LNCaP clone FGC (cell line): ENCODE measurements at regions not wholly inside any gene's neighbourhood (a gene's known extent, or its start where the extent isn't known, plus 50 kb on each side); places are given as distances from the start of the nearest gene placed in this dataset.
"Not testable (repeated sequence)": the region's sequence is repeated elsewhere in the genome, so short reads cannot be mapped to it uniquely, and the experiment has no call there.

Experiments used
- DNase-seq: peaks from one replicate; pipeline ENCODE4 v3.0.0-alpha.2; 2011; ENCODE audit warnings: low read depth
- H3K4me3 ChIP-seq: 2 replicates; pipeline ENCODE4 v1.5.1; 2011; ENCODE audit warnings: mild to moderate bottlenecking, low read depth, low read length, control low read depth
- TF ChIP-seq, protein P1 (sequence below): IDR thresholded peaks from 2 replicates; pipeline ENCODE4 v1.5.1; 2012; ENCODE audit warnings: mild to moderate bottlenecking; ENCODE audit not compliant: control insufficient read depth, insufficient read depth; ENCODE audit errors: extremely low read depth

DNA sequence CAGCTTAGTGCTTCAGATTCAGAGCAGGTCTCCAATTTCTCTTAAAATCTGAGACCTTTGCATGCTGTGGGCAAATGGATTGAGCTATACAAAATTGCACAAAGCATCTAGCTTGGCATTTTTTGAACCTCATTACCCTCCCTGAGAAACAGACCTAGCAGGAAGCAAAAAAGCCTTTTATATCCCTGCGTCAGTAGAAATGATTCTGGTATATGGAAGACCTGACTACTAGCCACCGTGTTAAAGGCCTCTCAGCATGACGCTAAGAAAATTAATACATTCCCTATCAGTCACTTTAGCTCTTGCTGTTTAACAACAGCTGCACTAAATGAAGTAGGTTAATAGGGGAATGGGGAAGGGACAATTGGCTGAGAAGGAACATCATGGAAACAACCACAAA, 110.7 kb upstream of the SMLR1 start:
- DNase-seq, result no peak
- no peak overlapping the region for H3K4me3 ChIP-seq
- TF ChIP-seq, protein P1, sequence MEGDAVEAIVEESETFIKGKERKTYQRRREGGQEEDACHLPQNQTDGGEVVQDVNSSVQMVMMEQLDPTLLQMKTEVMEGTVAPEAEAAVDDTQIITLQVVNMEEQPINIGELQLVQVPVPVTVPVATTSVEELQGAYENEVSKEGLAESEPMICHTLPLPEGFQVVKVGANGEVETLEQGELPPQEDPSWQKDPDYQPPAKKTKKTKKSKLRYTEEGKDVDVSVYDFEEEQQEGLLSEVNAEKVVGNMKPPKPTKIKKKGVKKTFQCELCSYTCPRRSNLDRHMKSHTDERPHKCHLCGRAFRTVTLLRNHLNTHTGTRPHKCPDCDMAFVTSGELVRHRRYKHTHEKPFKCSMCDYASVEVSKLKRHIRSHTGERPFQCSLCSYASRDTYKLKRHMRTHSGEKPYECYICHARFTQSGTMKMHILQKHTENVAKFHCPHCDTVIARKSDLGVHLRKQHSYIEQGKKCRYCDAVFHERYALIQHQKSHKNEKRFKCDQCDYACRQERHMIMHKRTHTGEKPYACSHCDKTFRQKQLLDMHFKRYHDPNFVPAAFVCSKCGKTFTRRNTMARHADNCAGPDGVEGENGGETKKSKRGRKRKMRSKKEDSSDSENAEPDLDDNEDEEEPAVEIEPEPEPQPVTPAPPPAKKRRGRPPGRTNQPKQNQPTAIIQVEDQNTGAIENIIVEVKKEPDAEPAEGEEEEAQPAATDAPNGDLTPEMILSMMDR, result no peak

DNA sequence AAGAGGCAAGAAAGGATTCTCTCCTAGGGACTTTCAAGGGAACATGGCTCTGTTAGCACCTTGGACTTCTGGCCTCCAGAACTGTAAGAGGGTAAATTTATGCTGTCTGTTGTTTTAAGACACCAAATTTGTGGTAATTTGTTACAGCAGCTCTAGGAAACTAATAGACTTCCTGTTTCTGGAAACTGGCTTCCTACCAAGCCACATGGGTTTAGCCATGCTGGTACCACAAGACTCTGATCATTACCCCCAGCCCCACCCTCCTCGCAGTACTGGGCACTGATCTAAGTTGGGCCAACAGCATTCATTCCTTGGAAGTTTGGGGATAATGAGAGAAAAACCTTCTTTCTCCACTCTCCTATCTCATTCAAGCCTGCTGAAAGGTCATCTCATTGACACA, 109.5 kb upstream of the SMLR1 start:
- DNase-seq, result no peak
- H3K4me3 ChIP-seq, result no peak overlapping the region
- TF ChIP-seq, protein P1, result no peak

DNA sequence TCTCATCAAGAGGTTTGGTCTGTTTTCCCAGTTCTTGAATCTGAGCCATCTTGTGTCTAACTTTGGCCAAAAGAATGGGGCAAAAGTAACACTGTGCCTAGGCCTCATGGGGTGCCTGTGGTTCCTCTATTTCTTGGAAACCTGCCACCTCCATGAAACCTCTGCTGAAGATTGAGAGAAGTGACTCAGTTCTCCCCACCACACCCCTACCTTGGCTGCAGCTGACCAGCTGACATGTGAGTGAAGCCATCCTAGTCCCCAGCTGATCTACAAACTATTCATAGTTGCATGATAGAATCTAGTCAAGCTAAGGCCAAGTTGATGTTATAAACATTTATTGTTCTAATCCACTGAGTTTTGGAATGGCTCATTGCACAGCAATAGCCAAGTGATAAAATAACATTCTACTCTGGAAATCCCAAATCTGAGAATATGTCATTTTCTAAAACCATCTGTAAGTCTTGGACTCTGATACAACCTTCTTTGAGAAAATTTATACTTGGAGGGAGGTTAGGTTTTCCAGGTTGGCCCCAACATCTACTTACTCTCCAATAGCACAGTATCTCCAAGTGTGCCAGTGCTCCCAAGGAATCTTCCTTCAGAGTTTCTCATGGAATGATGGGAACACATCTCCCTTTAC, 107.0 kb upstream of the SMLR1 start:
- H3K4me3 ChIP-seq, result no peak overlapping the region
- TF ChIP-seq, protein P1, result no peak
- DNase-seq, result no peak

DNA sequence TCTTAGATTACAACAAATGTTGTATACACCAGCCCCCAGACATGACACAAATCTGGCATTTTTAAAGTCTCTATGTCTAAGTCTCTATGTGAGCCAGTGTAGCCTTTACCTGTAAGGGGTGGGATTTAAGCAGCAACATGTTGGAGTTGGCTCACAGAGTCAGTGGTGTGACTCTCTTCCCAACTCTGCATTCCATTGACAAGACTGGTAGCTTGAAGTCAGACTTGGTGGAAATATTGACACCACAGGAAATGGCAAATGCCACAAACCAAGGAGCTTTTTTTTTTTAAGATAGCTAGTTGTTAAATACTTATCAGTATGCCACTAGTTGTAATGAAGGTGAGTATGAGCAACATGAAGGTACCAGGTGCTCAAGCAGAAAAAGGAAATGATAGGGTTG, 103.1 kb upstream of the SMLR1 start:
- TF ChIP-seq, protein P1, result no peak
- H3K4me3 ChIP-seq, result no peak overlapping the region
- DNase-seq, result no peak

DNA sequence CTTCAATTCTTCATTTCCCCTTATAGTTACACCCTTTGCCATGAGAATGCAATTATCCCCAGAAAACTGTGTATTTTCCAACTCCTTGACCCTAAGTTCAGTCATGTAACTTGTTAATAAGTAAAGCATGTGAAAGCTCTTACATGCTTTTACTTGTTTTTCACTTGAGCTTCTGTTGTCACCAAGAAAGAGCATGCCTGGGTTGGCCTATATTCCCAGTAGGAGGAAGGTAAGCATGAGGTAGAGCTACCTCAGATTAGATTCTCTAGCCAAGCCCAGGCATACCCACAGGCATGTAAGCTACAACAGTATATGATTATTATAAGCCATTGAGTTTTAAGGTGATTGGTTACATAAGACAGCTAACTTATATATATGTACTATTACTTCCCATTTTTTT, 101.7 kb upstream of the SMLR1 start:
- no peak overlapping the region for H3K4me3 ChIP-seq
- no peak for DNase-seq
- TF ChIP-seq, protein P1, result no peak

DNA sequence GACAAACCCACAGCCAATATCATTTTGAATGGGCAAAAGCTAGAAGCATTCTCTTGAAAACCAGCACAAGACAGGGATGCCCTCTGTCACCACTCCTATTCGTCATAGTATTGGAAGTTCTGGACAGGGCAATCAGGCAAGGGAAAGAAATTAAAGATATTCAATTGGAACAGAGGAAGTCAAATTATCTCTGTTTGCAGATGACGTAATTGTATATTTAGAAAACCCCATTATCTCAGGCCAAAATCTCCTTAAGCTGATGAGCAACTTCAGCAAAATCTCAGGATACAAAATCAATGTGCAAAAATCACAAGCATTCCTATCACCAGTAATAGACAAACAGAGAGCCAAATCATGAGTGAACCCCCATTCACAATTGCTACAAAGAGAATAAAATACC, 99.1 kb upstream of the SMLR1 start:
- H3K4me3 ChIP-seq, DNase-seq: not testable (repeated sequence)

DNA sequence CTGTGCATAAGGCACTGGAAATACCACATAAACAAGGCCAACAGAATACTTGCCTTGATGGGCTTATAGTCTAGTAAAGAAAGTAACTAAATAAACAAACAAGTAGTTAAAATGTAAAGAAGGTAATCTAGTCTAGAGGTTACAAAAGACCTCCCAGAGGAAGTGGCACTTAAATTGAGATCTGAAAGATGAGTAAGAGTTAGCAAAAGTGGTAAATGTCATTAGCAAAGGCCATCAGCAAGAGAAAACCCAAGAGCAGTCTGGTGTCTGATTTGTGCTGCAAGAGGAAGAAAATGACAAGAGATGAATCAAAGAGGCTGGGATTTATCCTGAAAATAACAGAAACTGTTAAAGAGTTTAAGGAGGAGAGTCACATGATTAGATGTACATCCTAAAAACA, 96.6 kb upstream of the SMLR1 start:
- TF ChIP-seq, protein P1, result no peak

More for the DNA sequence above, 96.6 kb upstream of the SMLR1 start:
- no peak overlapping the region for H3K4me3 ChIP-seq
- no peak for DNase-seq
